GM12878 (cell line): ENCODE measurements at regions not wholly inside any gene's neighbourhood (a gene's known extent, or its start where the extent isn't known, plus 50 kb on each side); places are given as distances from the start of the nearest gene placed in this dataset.

Experiments used
- EZH2 ChIP-seq: IDR thresholded peaks from 2 replicates; pipeline ENCODE4 v1.6.1; 2012; ENCODE audit warnings: low read depth, mild to moderate bottlenecking, control low read depth, inconsistent platforms, low read length, borderline replicate concordance; ENCODE audit not compliant: control insufficient read depth
- POLR2A ChIP-seq: IDR thresholded peaks from 2 replicates; pipeline ENCODE4 v1.6.1; 2011; ENCODE audit warnings: low read depth, mild to moderate bottlenecking, low read length
- RAD51 ChIP-seq: fragments of 450-650 bp; IDR thresholded peaks from 2 replicates; pipeline ENCODE4 v1.6.1; 2016; ENCODE audit warnings: moderate library complexity, mild to moderate bottlenecking, inconsistent platforms
- STAT3 ChIP-seq: IDR thresholded peaks from 2 replicates; pipeline ENCODE4 v1.6.1; 2011; ENCODE audit warnings: low read depth, low read length, improper control_type of control experiment
- SUZ12 ChIP-seq: fragments of 200-600 bp; sonication (generic); IDR thresholded peaks from one replicate; pipeline ENCODE4 v1.6.1; 2018; ENCODE audit warnings: antibody characterized with exemption, mild to moderate bottlenecking; ENCODE audit not compliant: unreplicated experiment
- TF ChIP-seq, protein P1 (sequence below): IDR thresholded peaks from 2 replicates; pipeline ENCODE4 v1.6.1; 2012; ENCODE audit warnings: mild to moderate bottlenecking, low read depth, low read length
- TF ChIP-seq, protein P2 (sequence below): IDR thresholded peaks from 2 replicates; pipeline ENCODE4 v1.6.1; 2012; ENCODE audit warnings: low read depth, low read length, improper control_type of control experiment

DNA sequence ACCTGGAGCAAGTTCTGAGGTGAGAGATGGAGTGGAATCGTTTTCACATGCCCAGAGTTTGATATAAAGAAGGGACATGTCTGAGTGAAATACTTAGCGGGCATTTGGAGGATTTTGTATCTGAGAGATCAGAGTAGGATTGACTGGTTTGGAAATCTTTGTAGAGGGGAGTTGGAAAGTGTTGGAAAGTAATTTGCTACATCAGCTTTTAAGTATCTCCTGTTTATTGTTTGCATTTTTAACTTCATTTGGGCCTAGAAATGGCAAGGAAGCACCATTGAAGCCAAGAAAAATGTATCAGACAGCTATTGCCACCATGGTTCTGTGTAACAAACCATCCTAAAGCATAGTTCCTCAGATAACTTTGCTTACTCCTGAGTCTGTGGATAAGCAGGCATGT lies 1015.1 kb upstream of the EEF2KMT start:
- TF ChIP-seq SUZ12 = no peak
- no peak for TF ChIP-seq RAD51
- TF ChIP-seq STAT3 = no peak
- no peak for TF ChIP-seq POLR2A
- TF ChIP-seq, protein P1, sequence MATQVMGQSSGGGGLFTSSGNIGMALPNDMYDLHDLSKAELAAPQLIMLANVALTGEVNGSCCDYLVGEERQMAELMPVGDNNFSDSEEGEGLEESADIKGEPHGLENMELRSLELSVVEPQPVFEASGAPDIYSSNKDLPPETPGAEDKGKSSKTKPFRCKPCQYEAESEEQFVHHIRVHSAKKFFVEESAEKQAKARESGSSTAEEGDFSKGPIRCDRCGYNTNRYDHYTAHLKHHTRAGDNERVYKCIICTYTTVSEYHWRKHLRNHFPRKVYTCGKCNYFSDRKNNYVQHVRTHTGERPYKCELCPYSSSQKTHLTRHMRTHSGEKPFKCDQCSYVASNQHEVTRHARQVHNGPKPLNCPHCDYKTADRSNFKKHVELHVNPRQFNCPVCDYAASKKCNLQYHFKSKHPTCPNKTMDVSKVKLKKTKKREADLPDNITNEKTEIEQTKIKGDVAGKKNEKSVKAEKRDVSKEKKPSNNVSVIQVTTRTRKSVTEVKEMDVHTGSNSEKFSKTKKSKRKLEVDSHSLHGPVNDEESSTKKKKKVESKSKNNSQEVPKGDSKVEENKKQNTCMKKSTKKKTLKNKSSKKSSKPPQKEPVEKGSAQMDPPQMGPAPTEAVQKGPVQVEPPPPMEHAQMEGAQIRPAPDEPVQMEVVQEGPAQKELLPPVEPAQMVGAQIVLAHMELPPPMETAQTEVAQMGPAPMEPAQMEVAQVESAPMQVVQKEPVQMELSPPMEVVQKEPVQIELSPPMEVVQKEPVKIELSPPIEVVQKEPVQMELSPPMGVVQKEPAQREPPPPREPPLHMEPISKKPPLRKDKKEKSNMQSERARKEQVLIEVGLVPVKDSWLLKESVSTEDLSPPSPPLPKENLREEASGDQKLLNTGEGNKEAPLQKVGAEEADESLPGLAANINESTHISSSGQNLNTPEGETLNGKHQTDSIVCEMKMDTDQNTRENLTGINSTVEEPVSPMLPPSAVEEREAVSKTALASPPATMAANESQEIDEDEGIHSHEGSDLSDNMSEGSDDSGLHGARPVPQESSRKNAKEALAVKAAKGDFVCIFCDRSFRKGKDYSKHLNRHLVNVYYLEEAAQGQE = no peak
- TF ChIP-seq, protein P2, sequence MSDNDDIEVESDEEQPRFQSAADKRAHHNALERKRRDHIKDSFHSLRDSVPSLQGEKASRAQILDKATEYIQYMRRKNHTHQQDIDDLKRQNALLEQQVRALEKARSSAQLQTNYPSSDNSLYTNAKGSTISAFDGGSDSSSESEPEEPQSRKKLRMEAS = no peak
- TF ChIP-seq EZH2 = no peak
